Esophagus squamous epithelium (tissue), 5 donors: ENCODE measurements at regions not wholly inside any gene's neighbourhood (a gene's known extent, or its start where the extent isn't known, plus 50 kb on each side); places are given as distances from the start of the nearest gene placed in this dataset.

Experiments used
- DNase-seq: peaks from one replicate; lab custom pipeline; 2025; lab: John Stamatoyannopoulos, UW
- H3K27ac ChIP-seq, 4 donors: fragments of 200-600 bp; sonication (generic); one replicate each; pipeline ENCODE4 v1.5.1; 2016 to 2019; ENCODE audit warnings: mild to moderate bottlenecking in 1 of 4
- H3K27me3 ChIP-seq, 4 donors: fragments of 200-600 bp; sonication (generic); 1 replicate in 3 of 4; 2 replicates in 1 of 4; pipeline versions ENCODE4 v1.5.1 to v1.6.0; 2017 to 2021; ENCODE audit warnings: antibody characterized with exemption in 1 of 4
- H3K36me3 ChIP-seq, 3 donors: fragments of 200-600 bp; sonication (generic); one replicate each; pipeline ENCODE4 v1.5.1; 2016 to 2019
- H3K4me1 ChIP-seq, 3 donors: fragments of 200-600 bp; sonication (generic); one replicate each; pipeline ENCODE4 v1.5.1; 2017 to 2019
- H3K4me3 ChIP-seq, 4 donors: fragments of 200-600 bp; sonication (generic); 1 replicate in 3 of 4; 2 replicates in 1 of 4; pipeline ENCODE4 v1.5.1; 2016 to 2019; ENCODE audit warnings: mild to moderate bottlenecking in 2 of 4, moderate library complexity in 1 of 4
- H3K9me3 ChIP-seq, 3 donors: fragments of 200-600 bp; sonication (generic); one replicate each; pipeline ENCODE4 v1.5.1; 2016 to 2019
- POLR2A ChIP-seq, 4 donors: fragments of 450-650 bp; IDR thresholded peaks; one replicate each; pipeline ENCODE4 v1.6.1; 2017; ENCODE audit warnings: antibody characterized with exemption in 4 of 4, mild to moderate bottlenecking in 4 of 4, moderate library complexity in 3 of 4
- WGBS, 2 donors: methylation state at CpG; one replicate each; pipeline ENCODE4 v1.1.5; 2018; 5-methylcytosine and 5-hydroxymethylcytosine counted together
- intact Hi-C: fragments of 100-400 bp; cut with DNase I; formaldehyde crosslinking; loops from one replicate; pipeline ENCODE4 v1.15.0; 2022
- TF ChIP-seq, protein P1 (sequence below), 6 experiments: fragments of 450-650 bp in 4 of 6; fragments of 200-600 bp in 2 of 6; sonication (generic) in 2 of 6; IDR thresholded peaks; one replicate each; pipeline ENCODE4 v1.5.1; 2016 to 2019; ENCODE audit warnings: antibody characterized with exemption in 6 of 6, mild to moderate bottlenecking in 4 of 6, moderate library complexity in 4 of 6
- donor health status: DM: yes; HTN: yes; CAD: no.

DNA sequence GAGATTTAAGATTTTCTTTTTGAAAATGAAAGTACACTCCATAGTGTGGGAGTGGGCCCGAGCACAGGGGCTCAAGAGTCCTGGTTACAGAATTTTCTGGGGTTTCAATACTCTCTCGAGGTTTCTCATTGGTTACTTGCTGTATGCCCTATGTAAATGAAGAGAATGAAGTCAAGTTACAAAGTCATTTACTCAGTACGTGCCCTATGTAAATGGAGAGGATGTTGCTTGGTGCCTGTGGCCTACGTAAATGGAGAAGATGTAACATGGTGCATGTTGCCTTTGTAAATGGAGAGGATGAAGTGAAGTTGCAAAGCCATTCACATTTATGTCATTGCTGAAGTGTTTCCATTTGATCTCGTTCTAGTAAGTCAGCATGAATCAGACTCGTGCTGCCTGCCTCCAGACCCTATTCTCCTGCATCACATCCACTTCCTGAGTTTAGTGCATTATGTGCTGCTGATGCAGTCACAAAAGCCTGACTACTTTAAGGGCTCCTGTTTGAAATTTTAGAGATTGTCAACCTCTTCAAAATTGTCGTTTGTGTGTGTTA is 302.0 kb downstream of the ZBBX start:
- Histone ChIP-seq H3K27me3 (no peaks in the 10 kb centered on the region), H3K36me3 (no peaks in the 10 kb centered on the region), H3K27ac (no peak overlapping the region), H3K4me3 (no peak overlapping the region), H3K4me1 (no peaks in the 10 kb centered on the region), H3K9me3 (no peaks in the 10 kb centered on the region)
- 46 to 47% methylated on average over 7 of the region's 7 CpGs for WGBS, 2 donors
- DNase-seq: no peak
- TF ChIP-seq, protein P1, sequence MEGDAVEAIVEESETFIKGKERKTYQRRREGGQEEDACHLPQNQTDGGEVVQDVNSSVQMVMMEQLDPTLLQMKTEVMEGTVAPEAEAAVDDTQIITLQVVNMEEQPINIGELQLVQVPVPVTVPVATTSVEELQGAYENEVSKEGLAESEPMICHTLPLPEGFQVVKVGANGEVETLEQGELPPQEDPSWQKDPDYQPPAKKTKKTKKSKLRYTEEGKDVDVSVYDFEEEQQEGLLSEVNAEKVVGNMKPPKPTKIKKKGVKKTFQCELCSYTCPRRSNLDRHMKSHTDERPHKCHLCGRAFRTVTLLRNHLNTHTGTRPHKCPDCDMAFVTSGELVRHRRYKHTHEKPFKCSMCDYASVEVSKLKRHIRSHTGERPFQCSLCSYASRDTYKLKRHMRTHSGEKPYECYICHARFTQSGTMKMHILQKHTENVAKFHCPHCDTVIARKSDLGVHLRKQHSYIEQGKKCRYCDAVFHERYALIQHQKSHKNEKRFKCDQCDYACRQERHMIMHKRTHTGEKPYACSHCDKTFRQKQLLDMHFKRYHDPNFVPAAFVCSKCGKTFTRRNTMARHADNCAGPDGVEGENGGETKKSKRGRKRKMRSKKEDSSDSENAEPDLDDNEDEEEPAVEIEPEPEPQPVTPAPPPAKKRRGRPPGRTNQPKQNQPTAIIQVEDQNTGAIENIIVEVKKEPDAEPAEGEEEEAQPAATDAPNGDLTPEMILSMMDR (IDR thresholded peaks at IDR 0.05): no peak
- TF ChIP-seq POLR2A (IDR thresholded peaks at IDR 0.05): no peak
- intact Hi-C loops: no loop called here

DNA sequence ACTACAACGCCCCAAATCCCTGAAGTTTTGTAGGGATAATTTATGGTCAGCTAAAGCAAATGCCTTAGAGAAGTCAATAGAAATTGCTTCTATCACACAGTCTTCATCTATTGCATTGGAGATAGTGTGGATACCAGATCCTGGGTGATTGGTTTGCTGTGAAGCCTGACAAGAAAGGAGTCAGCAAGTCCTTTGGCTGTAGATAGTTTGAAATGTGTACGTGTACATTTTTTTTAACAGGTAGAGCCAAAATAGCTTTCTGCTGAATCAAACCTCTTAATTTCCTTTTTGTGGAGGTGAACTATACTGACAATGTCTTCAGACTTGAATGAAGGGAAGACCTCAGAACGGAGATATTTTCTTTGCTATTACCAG is 312.3 kb downstream of the ZBBX start:
- H3K27ac ChIP-seq: no peak overlapping the region
- no peaks in the 10 kb centered on the region for H3K9me3 ChIP-seq
- no peaks in the 10 kb centered on the region for H3K27me3 ChIP-seq
- TF ChIP-seq, protein P1 (IDR thresholded peaks at IDR 0.05): no peak
- no peak for TF ChIP-seq POLR2A (IDR thresholded peaks at IDR 0.05)
- intact Hi-C loops: no loop called here
- WGBS, 2 donors: 28 to 36% methylated on average over 3 of the region's 3 CpGs
- H3K4me1 ChIP-seq: no peaks in the 10 kb centered on the region
- H3K4me3 ChIP-seq: no peak overlapping the region
- DNase-seq: no peak
- H3K36me3 ChIP-seq: no peaks in the 10 kb centered on the region

DNA sequence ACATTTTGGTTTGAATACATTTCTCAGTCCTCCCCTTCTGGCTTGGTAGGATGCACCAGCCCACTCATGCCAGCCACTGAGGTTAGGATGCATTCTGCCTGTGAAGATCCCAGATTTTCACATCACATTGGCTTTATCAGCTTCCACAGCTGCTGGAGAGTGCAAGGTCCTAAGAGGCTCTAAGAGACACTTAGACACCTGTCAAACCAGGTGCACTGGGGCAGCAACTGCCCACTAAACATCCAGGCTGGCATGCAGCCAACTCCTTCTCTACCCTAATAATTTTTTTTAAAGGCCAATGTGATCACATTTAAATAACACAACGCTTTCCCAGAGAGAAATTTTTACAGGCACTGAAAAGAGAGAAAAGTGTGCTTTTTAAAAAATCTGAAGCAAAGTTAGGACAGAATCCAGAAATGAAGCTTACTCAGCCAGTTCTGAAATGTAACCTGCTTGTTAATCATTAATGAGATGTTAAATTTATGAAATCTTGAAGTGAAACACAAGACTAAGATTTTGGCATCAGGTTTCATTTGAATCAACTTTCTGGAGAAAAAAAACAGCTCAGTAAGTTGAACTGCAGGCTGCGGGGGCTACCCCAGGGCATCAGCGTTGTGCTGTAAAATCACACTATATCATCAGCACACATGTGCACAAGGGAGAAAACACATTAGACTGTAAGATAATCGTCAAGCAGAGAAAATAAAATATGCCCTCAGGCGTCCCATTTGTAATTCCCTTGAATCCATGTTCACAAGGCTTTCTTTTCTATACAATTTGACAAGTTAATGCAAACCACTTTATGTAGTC is 312.9 kb downstream of the ZBBX start:
- intact Hi-C loops: no loop called here
- no peaks in the 10 kb centered on the region for H3K36me3 ChIP-seq
- H3K4me3 ChIP-seq: no peak overlapping the region
- no peaks in the 10 kb centered on the region for H3K4me1 ChIP-seq
- WGBS, 2 donors: 34 to 37% methylated on average over 5 of the region's 5 CpGs
- no peaks in the 10 kb centered on the region for H3K27me3 ChIP-seq
- no peaks in the 10 kb centered on the region for H3K9me3 ChIP-seq
- DNase-seq: no peak
- no peak for TF ChIP-seq POLR2A (IDR thresholded peaks at IDR 0.05)
- TF ChIP-seq, protein P1 (IDR thresholded peaks at IDR 0.05): no peak
- H3K27ac ChIP-seq: no peak overlapping the region

DNA sequence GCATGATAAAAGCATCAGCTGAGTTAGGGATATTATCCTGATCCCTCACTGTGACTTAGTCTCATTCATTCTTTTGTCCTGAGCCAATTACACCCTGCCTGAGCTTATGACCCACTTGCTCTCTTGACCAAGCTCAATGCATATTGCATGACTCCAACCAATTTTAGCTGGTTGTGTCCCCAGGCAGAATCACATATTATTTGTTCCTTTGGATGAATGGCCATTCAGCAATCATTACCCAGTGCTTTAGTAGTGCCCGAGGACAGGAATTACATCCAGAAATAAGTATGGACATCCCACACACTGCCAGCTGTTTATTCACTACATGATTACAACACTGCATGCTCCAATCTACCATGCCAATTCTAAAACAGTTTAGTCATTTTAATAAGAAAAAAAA is 322.5 kb downstream of the ZBBX start:
- WGBS, 2 donors: 44 to 82% methylated on average over 1 of the region's 1 CpG
- Histone ChIP-seq H3K36me3 (no peaks in the 10 kb centered on the region), H3K4me3 (no peak overlapping the region), H3K27me3 (no peaks in the 10 kb centered on the region), H3K9me3 (no peaks in the 10 kb centered on the region), H3K4me1 (no peaks in the 10 kb centered on the region), H3K27ac (no peak overlapping the region)
- TF ChIP-seq, protein P1 (IDR thresholded peaks at IDR 0.05): no peak
- TF ChIP-seq POLR2A (IDR thresholded peaks at IDR 0.05): no peak
- intact Hi-C loops: no loop called here
- DNase-seq: no peak

DNA sequence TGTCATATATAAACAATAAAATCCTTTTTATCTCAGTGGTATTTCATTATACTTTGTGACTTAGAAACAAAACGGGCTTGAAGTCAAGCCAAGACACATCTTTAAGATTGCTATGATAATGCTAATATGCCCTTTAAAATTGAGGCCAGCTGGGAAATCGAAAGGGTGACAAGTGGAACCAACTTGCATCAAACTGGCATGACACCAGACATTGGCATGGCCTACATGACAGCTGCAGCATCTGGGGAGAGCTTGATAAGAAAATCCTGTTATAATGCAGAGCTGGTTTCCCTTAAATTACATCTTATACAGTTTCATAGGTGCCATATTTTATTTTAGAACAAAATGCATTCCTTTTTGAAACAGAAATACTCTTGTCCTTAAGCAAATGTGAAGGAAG is 325.2 kb downstream of the ZBBX start:
- H3K27ac ChIP-seq: no peak overlapping the region
- WGBS, 2 donors: 20 to 47% methylated on average over 2 of the region's 2 CpGs
- H3K27me3 ChIP-seq: no peaks in the 10 kb centered on the region
- TF ChIP-seq POLR2A (IDR thresholded peaks at IDR 0.05): no peak
- TF ChIP-seq, protein P1 (IDR thresholded peaks at IDR 0.05): no peak
- intact Hi-C loops: no loop called here
- no peak for DNase-seq
- H3K4me1 ChIP-seq: no peaks in the 10 kb centered on the region
- H3K9me3 ChIP-seq: no peaks in the 10 kb centered on the region
- no peaks in the 10 kb centered on the region for H3K36me3 ChIP-seq
- H3K4me3 ChIP-seq: no peak overlapping the region
